Mucosa of stomach (tissue), 1 donor: ENCODE measurements at regions not wholly inside any gene's neighbourhood (a gene's known extent, or its start where the extent isn't known, plus 50 kb on each side); places are given as distances from the start of the nearest gene placed in this dataset.

ENCODE experiments used
- H3K27me3 ChIP-seq: one replicate; pipeline ENCODE4 v1.7.0; 2013; ENCODE audit warnings: mild to moderate bottlenecking, low read length; ENCODE audit not compliant: control insufficient read depth, insufficient read depth
- H3K36me3 ChIP-seq: one replicate; pipeline ENCODE4 v1.7.0; 2013; ENCODE audit warnings: low read length; ENCODE audit not compliant: control insufficient read depth, insufficient read depth
- H3K4me1 ChIP-seq: one replicate; pipeline ENCODE4 v1.7.0; 2013; ENCODE audit warnings: mild to moderate bottlenecking, low read length; ENCODE audit not compliant: control insufficient read depth, insufficient read depth
- H3K4me3 ChIP-seq: one replicate; pipeline ENCODE4 v1.7.0; 2013; ENCODE audit warnings: low read length
- H3K9ac ChIP-seq: one replicate; pipeline ENCODE4 v1.7.0; 2013; ENCODE audit warnings: mild to moderate bottlenecking, low read length, moderate library complexity
- H3K9me3 ChIP-seq: one replicate; pipeline ENCODE4 v1.7.0; 2013; ENCODE audit warnings: mild to moderate bottlenecking, low read length, moderate library complexity; ENCODE audit not compliant: control insufficient read depth
- donor health status: Pancreatic carcinoma.

GRCh38 chr14:84343656-84344055 lies 1186.3 kb upstream of the FLRT2 start:
- Histone ChIP-seq H3K4me1 (no peaks in the 10 kb centered on the region), H3K9ac (no peak overlapping the region), H3K9me3 (no peaks in the 10 kb centered on the region), H3K27me3 (no peaks in the 10 kb centered on the region), H3K36me3 (no peaks in the 10 kb centered on the region), H3K4me3 (no peak overlapping the region)

- H3K27me3 ChIP-seq: no peaks in the 10 kb centered on the region
- no peaks in the 10 kb centered on the region for H3K9me3 ChIP-seq
- no peaks in the 10 kb centered on the region for H3K36me3 ChIP-seq
- no peak overlapping the region for H3K9ac ChIP-seq
- no peaks in the 10 kb centered on the region for H3K4me1 ChIP-seq
- no peak overlapping the region for H3K4me3 ChIP-seq
Observed at GRCh38 chr14:84351646-84352045, 1178.3 kb upstream of the FLRT2 start.

- H3K9ac ChIP-seq: no peak overlapping the region
- no peaks in the 10 kb centered on the region for H3K27me3 ChIP-seq
- H3K9me3 ChIP-seq: no peaks in the 10 kb centered on the region
- no peaks in the 10 kb centered on the region for H3K36me3 ChIP-seq
- no peak overlapping the region for H3K4me3 ChIP-seq
- peaks cover 5% of the 10 kb centered on the region for H3K4me1 ChIP-seq
Observed at GRCh38 chr14:84361476-84361875, 1168.5 kb upstream of the FLRT2 start.

- Histone ChIP-seq H3K9ac (no peak overlapping the region), H3K9me3 (no peaks in the 10 kb centered on the region), H3K4me1 (no peaks in the 10 kb centered on the region), H3K27me3 (no peaks in the 10 kb centered on the region), H3K36me3 (no peaks in the 10 kb centered on the region), H3K4me3 (no peak overlapping the region)
Observed at GRCh38 chr14:84375235-84375634, 1154.7 kb upstream of the FLRT2 start.

- Histone ChIP-seq H3K4me1 (no peaks in the 10 kb centered on the region), H3K36me3 (no peaks in the 10 kb centered on the region), H3K9ac (no peak overlapping the region), H3K9me3 (no peaks in the 10 kb centered on the region), H3K4me3 (no peak overlapping the region), H3K27me3 (no peaks in the 10 kb centered on the region)
Observed at GRCh38 chr14:84390010-84390409, 1139.9 kb upstream of the FLRT2 start.

GRCh38 chr14:84397631-84398030 lies 1132.3 kb upstream of the FLRT2 start:
- Histone ChIP-seq H3K36me3 (no peaks in the 10 kb centered on the region), H3K9ac (no peak overlapping the region), H3K4me3 (no peak overlapping the region), H3K4me1 (no peaks in the 10 kb centered on the region), H3K9me3 (no peaks in the 10 kb centered on the region), H3K27me3 (no peaks in the 10 kb centered on the region)

GRCh38 chr14:84399296-84399910 lies 1130.5 kb upstream of the FLRT2 start:
- H3K4me3 ChIP-seq: no peak overlapping the region
- no peaks in the 10 kb centered on the region for H3K36me3 ChIP-seq
- H3K9me3 ChIP-seq: no peaks in the 10 kb centered on the region
- no peaks in the 10 kb centered on the region for H3K4me1 ChIP-seq
- no peak overlapping the region for H3K9ac ChIP-seq
- H3K27me3 ChIP-seq: no peaks in the 10 kb centered on the region

- H3K9me3 ChIP-seq: no peaks in the 10 kb centered on the region
- no peaks in the 10 kb centered on the region for H3K36me3 ChIP-seq
- no peak overlapping the region for H3K4me3 ChIP-seq
- H3K9ac ChIP-seq: no peak overlapping the region
- H3K4me1 ChIP-seq: no peaks in the 10 kb centered on the region
- no peaks in the 10 kb centered on the region for H3K27me3 ChIP-seq
Observed at GRCh38 chr14:84401631-84402030, 1128.3 kb upstream of the FLRT2 start.

GRCh38 chr14:84403585-84403984 lies 1126.4 kb upstream of the FLRT2 start:
- Histone ChIP-seq H3K4me1 (no peaks in the 10 kb centered on the region), H3K4me3 (no peak overlapping the region), H3K27me3 (no peaks in the 10 kb centered on the region), H3K36me3 (no peaks in the 10 kb centered on the region), H3K9me3 (no peaks in the 10 kb centered on the region), H3K9ac (no peak overlapping the region)

- H3K9me3 ChIP-seq: no peaks in the 10 kb centered on the region
- H3K27me3 ChIP-seq: no peaks in the 10 kb centered on the region
- no peak overlapping the region for H3K9ac ChIP-seq
- no peak overlapping the region for H3K4me3 ChIP-seq
- H3K36me3 ChIP-seq: no peaks in the 10 kb centered on the region
- no peaks in the 10 kb centered on the region for H3K4me1 ChIP-seq
Observed at GRCh38 chr14:84404246-84404645, 1125.7 kb upstream of the FLRT2 start.

GRCh38 chr14:84409435-84409834 lies 1120.5 kb upstream of the FLRT2 start:
- no peaks in the 10 kb centered on the region for H3K27me3 ChIP-seq
- no peaks in the 10 kb centered on the region for H3K9me3 ChIP-seq
- no peaks in the 10 kb centered on the region for H3K4me1 ChIP-seq
- no peaks in the 10 kb centered on the region for H3K36me3 ChIP-seq
- no peak overlapping the region for H3K4me3 ChIP-seq
- H3K9ac ChIP-seq: no peak overlapping the region

GRCh38 chr14:84410344-84410743 lies 1119.6 kb upstream of the FLRT2 start:
- H3K9ac ChIP-seq: no peak overlapping the region
- H3K4me3 ChIP-seq: no peak overlapping the region
- no peaks in the 10 kb centered on the region for H3K9me3 ChIP-seq
- no peaks in the 10 kb centered on the region for H3K4me1 ChIP-seq
- no peaks in the 10 kb centered on the region for H3K36me3 ChIP-seq
- no peaks in the 10 kb centered on the region for H3K27me3 ChIP-seq

GRCh38 chr14:84420221-84420620 lies 1109.7 kb upstream of the FLRT2 start:
- no peaks in the 10 kb centered on the region for H3K9me3 ChIP-seq
- no peak overlapping the region for H3K4me3 ChIP-seq
- no peaks in the 10 kb centered on the region for H3K36me3 ChIP-seq
- H3K27me3 ChIP-seq: no peaks in the 10 kb centered on the region
- H3K4me1 ChIP-seq: no peaks in the 10 kb centered on the region
- H3K9ac ChIP-seq: no peak overlapping the region
